Progenitor cell of endocrine pancreas (in vitro differentiated cells): ENCODE measurements at regions not wholly inside any gene's neighbourhood (a gene's known extent, or its start where the extent isn't known, plus 50 kb on each side); places are given as distances from the start of the nearest gene placed in this dataset.

Experiments
- DNase-seq: peaks from one replicate; pipeline ENCODE4 v3.0.0; 2021; ENCODE audit warnings: low spot score; ENCODE audit not compliant: unreplicated experiment
- H3K27ac Mint-ChIP-seq: 2 replicates; pipeline ENCODE4 v1.8.0; 2021; ENCODE audit warnings: mild to moderate bottlenecking, moderate library complexity, mixed read lengths
- H3K27me3 Mint-ChIP-seq: 2 replicates; pipeline ENCODE4 v1.8.0; 2021; ENCODE audit warnings: mixed read lengths
- H3K36me3 Mint-ChIP-seq: 2 replicates; pipeline ENCODE4 v1.8.0; 2022; ENCODE audit warnings: mixed read lengths; ENCODE audit not compliant: insufficient read depth
- H3K4me1 Mint-ChIP-seq: 2 replicates; pipeline ENCODE4 v1.8.0; 2021; ENCODE audit warnings: low read depth, mixed read lengths
- H3K4me3 Mint-ChIP-seq: 2 replicates; pipeline ENCODE4 v1.8.0; 2021; ENCODE audit warnings: low read depth, mild to moderate bottlenecking, moderate library complexity, mixed read lengths
- H3K9me3 Mint-ChIP-seq: 2 replicates; pipeline ENCODE4 v1.8.0; 2021; ENCODE audit warnings: low read depth, mixed read lengths
- TF ChIP-seq, protein P1 (sequence below): fragments of 200-600 bp; sonication (generic); IDR thresholded peaks from one replicate; pipeline ENCODE4 v1.5.0; 2021; ENCODE audit warnings: antibody characterized with exemption, mild to moderate bottlenecking; ENCODE audit not compliant: unreplicated experiment

DNA sequence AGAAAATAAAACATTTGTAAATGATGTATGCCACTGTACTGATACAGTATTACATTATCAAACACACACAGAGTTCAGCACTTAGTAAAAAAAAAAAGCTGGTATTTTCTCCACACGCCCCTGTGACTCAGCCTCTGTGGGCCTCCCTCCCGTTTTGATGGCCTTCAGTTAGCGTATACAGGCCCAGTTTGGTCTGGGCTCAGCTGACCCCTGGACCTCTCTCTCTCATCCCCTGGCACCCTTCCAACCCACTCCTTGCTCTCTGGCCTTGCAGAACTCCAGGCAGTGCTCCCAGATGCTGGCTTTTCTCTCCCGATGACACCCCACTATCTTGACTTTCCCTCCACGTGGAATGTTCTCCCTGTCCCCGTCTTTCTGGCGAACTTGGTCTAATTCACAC is 89.0 kb upstream of the LIMCH1 start:
- H3K9me3 Mint-ChIP-seq, result no peaks in the 10 kb centered on the region
- no peak for DNase-seq

DNA sequence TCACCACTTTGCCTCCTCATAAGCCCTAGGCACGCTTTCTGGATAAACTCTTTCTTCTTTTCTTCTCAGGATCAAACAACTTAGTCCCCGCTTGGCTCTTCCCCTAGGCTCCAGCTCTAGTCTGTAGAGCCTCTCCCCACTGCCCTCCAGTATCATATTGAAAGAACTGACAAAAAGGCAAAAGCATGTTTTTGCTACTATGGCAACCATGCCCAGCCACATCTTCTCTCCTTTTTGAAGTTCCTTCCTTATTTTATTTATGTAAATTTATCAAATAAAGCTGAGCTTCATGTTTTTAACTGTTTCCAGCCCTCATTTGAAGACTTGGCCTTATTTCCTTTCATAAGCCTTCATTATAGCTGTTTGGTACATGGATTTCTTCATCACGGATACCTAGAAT is 86.0 kb upstream of the LIMCH1 start:
- TF ChIP-seq, protein P1, sequence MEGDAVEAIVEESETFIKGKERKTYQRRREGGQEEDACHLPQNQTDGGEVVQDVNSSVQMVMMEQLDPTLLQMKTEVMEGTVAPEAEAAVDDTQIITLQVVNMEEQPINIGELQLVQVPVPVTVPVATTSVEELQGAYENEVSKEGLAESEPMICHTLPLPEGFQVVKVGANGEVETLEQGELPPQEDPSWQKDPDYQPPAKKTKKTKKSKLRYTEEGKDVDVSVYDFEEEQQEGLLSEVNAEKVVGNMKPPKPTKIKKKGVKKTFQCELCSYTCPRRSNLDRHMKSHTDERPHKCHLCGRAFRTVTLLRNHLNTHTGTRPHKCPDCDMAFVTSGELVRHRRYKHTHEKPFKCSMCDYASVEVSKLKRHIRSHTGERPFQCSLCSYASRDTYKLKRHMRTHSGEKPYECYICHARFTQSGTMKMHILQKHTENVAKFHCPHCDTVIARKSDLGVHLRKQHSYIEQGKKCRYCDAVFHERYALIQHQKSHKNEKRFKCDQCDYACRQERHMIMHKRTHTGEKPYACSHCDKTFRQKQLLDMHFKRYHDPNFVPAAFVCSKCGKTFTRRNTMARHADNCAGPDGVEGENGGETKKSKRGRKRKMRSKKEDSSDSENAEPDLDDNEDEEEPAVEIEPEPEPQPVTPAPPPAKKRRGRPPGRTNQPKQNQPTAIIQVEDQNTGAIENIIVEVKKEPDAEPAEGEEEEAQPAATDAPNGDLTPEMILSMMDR, result no peak
- Mint-ChIP-seq H3K36me3 (no peaks in the 10 kb centered on the region), H3K4me1 (peaks cover 21% of the 10 kb centered on the region), H3K9me3 (no peaks in the 10 kb centered on the region), H3K4me3 (no peak overlapping the region), H3K27ac (no peak overlapping the region), H3K27me3 (peaks cover 5% of the 10 kb centered on the region)
- no peak for DNase-seq

More for the DNA sequence above, 89.0 kb upstream of the LIMCH1 start:
- TF ChIP-seq, protein P1, result no peak
- H3K27me3 Mint-ChIP-seq, result peaks cover 5% of the 10 kb centered on the region
- no peak overlapping the region for H3K4me3 Mint-ChIP-seq
- no peak overlapping the region for H3K27ac Mint-ChIP-seq
- peaks cover 10% of the 10 kb centered on the region for H3K4me1 Mint-ChIP-seq
- H3K36me3 Mint-ChIP-seq, result no peaks in the 10 kb centered on the region

GRCh38 chr4:41452484-41453225 is 85.3 kb upstream of the LIMCH1 start:
- no peaks in the 10 kb centered on the region for H3K36me3 Mint-ChIP-seq
- TF ChIP-seq, protein P1, result no peak
- H3K4me1 Mint-ChIP-seq, result peaks cover 21% of the 10 kb centered on the region
- DNase-seq, result no peak
- no peaks in the 10 kb centered on the region for H3K9me3 Mint-ChIP-seq
- H3K4me3 Mint-ChIP-seq, result no peak overlapping the region
- H3K27me3 Mint-ChIP-seq, result peaks cover 5% of the 10 kb centered on the region
- H3K27ac Mint-ChIP-seq, result no peak overlapping the region

GRCh38 chr4:41454423-41454822 is 83.5 kb upstream of the LIMCH1 start:
- DNase-seq, result no peak
- H3K27me3 Mint-ChIP-seq, result peaks cover 5% of the 10 kb centered on the region
- peaks cover 21% of the 10 kb centered on the region for H3K4me1 Mint-ChIP-seq
- no peaks in the 10 kb centered on the region for H3K9me3 Mint-ChIP-seq
- H3K4me3 Mint-ChIP-seq, result no peak overlapping the region
- H3K36me3 Mint-ChIP-seq, result no peaks in the 10 kb centered on the region
- H3K27ac Mint-ChIP-seq, result no peak overlapping the region
- TF ChIP-seq, protein P1, result no peak

DNA sequence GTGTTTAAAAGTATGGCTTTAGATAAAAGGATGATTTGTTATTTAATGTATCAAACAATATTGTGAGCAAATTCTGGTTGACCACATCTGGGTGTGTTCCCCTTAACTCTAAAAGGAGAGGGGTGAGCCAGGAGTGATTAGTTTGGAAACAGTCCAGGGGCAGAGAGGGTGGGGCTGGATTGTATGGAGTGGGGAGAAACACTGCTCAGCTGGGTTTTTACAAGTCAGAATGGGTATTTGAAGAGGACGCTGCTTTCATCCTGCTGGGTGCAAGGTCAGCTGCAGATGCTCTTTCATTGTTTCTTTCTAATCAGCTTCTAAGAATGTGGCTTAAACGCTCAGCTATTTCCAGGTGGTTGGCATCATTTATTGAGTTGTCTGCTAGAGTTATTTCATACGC is 82.8 kb upstream of the LIMCH1 start:
- no peak for DNase-seq
- Mint-ChIP-seq H3K27ac (no peak overlapping the region), H3K9me3 (no peaks in the 10 kb centered on the region), H3K4me1 (peaks cover 21% of the 10 kb centered on the region), H3K4me3 (no peak overlapping the region), H3K36me3 (no peaks in the 10 kb centered on the region), H3K27me3 (peaks cover 5% of the 10 kb centered on the region)
- TF ChIP-seq, protein P1, result no peak
